RWPE1 (cell line): ENCODE measurements at regions not wholly inside any gene's neighbourhood (a gene's known extent, or its start where the extent isn't known, plus 50 kb on each side); places are given as distances from the start of the nearest gene placed in this dataset.

Experiments used
- CTCF ChIA-PET: fragments of 350-600 bp; sonication (Branson Sonifier 250); formaldehyde crosslinking; extraction: SDS; loops from one replicate; lab custom pipeline; 2021; lab: Yijun Ruan, JAX
- POLR2A ChIA-PET: fragments of 400-600 bp; formaldehyde crosslinking; extraction: SDS; loops from one replicate; lab custom pipeline; 2020; ENCODE audit warnings: antibody characterized with exemption; ENCODE audit not compliant: low non-redundant PET; lab: Yijun Ruan, JAX
- DNase-seq: peaks from one replicate; pipeline ENCODE4 v3.0.0; 2012; ENCODE audit warnings: low spot score
- H3K27ac ChIP-seq: fragments of 450-650 bp; 2 replicates; pipeline ENCODE4 v1.5.1; 2017
- TF ChIP-seq, protein P1 (sequence below): fragments of 450-650 bp; conservative IDR thresholded peaks from 2 replicates; pipeline ENCODE4 v1.5.1; 2017; ENCODE audit warnings: low read depth, mild to moderate bottlenecking

DNA sequence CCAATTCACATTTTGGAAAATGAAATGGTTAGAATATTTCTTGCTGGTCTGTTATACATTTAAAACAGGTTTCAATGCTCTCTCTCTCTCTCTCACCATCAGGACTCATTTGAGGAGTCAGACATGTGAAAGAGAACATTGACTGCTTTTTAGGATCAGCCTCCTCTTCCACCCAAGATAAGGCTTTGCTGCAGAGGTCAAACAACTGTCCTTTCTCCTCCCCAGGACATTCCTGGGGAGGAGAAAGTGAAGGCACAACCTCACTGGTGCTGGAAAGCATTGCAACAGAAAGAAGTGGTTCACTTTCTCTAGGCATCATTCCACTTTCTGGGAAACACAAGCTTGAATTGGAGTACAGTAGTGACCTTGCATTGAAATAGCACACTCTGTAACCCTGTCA is 409.1 kb upstream of the NR2F2 start:
- POLR2A ChIA-PET, result no interaction called here

DNA sequence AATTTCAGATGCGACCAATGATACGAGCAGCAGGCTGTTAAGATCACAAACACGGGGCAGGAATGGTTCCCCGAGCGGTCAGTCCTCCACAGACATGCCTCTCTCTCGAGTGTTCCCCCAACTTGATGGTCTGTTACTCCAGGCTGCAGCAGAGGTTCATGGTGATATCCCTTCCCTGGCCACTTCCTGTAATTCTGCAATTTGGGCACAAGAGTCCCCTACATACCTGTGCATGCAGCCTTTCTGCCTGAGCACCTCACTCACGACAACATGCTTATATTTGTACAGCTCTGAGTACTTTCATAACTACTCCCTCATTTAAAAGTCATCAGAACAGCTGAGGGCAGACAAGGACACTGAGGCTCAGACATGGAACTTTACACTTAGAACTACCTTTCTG is 408.1 kb upstream of the NR2F2 start:
- ChIA-PET POLR2A (no interaction called here), CTCF (interaction anchor here (0.5 to 0.7 kb wide), 3 partner anchors 244 to 430 kb away, joined by 3 to 4 read pairs (median 3); no protein-coding TSS in a partner anchor)
- peak; percentile 3 for DNase-seq
- H3K27ac ChIP-seq, result no peak overlapping the region
- TF ChIP-seq, protein P1, sequence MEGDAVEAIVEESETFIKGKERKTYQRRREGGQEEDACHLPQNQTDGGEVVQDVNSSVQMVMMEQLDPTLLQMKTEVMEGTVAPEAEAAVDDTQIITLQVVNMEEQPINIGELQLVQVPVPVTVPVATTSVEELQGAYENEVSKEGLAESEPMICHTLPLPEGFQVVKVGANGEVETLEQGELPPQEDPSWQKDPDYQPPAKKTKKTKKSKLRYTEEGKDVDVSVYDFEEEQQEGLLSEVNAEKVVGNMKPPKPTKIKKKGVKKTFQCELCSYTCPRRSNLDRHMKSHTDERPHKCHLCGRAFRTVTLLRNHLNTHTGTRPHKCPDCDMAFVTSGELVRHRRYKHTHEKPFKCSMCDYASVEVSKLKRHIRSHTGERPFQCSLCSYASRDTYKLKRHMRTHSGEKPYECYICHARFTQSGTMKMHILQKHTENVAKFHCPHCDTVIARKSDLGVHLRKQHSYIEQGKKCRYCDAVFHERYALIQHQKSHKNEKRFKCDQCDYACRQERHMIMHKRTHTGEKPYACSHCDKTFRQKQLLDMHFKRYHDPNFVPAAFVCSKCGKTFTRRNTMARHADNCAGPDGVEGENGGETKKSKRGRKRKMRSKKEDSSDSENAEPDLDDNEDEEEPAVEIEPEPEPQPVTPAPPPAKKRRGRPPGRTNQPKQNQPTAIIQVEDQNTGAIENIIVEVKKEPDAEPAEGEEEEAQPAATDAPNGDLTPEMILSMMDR, result no peak

More for the DNA sequence above, 409.1 kb upstream of the NR2F2 start:
- CTCF ChIA-PET, result interaction anchor here (0.6 kb wide), 2 partner anchors 10 to 591 kb away, joined by 3 to 9 read pairs; no protein-coding TSS in a partner anchor
- no peak for DNase-seq
- H3K27ac ChIP-seq, result no peak overlapping the region
- TF ChIP-seq, protein P1, result no peak

DNA sequence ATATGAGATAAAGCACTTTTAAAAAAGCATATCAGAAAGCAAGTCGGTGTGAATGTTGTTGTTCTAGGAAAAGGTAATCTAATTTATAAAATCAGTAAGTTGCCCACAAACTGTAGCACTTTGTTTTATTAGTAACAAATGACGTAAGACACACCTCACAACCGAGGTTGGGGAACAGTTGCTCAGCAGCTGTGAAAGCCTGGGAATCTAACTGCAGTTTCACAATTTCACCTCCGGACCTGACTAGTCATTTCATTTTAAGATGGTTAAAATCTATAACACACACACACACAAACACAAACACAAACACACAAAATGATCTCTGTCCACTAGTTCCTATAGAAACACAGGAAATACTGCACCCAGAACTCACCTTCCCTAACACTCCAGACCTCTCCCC is 406.7 kb upstream of the NR2F2 start:
- no peak for DNase-seq
- H3K27ac ChIP-seq, result no peak overlapping the region
- TF ChIP-seq, protein P1, result no peak
- ChIA-PET POLR2A (no interaction called here), CTCF (no interaction called here)

DNA sequence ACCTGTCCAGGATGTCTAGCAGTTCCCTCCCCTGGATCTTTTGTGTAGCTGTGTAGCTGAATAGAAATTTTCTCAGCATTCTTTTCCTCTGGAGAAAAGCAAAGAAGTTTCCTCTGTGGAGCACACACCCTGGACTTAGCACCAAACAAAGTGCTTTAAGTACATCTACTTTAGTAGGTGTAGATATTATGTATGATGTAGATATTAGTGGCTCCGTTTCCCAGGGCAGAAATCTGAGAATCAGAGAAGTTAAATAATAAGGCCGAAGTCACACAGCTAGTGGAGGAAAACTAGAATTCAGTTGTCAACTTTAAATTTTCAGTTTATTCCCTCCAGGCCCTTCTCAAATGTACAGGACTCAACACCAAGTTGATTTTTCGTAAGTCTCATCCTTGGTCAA is 401.7 kb upstream of the NR2F2 start:
- ChIA-PET POLR2A (no interaction called here), CTCF (no interaction called here)
- DNase-seq, result no peak
- H3K27ac ChIP-seq, result no peak overlapping the region
- TF ChIP-seq, protein P1, result no peak

DNA sequence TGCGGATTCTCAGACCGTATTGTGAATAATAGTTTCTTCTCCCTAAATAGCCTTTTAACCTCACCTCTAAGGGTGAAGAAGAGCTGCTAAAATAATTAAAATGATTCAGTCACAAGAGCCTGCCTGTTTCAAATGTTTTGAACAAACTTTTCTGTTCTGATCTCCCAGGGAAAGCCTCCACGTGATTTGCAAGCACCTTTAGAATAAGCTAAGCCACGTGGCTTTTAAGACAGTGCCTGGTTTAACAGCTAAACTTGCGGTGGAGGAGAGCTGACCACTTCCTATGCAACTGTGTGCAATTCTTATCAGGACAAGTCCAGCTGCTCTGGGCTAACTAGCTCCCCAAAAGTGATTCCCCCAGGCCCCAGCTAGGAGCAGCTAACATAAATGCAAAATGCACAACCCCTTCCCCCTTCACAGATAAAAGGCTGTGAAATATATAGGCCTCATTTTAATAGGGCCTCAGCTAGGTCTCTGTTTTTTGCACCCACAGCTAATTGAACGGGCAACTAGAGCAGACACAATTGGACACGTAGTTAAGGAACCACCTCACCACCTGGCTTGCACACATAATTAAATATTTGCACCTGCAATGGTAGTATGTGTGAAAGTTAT is 401.2 kb upstream of the NR2F2 start:
- CTCF ChIA-PET, result no interaction called here
- H3K27ac ChIP-seq, result no peak overlapping the region
- POLR2A ChIA-PET, result no interaction called here
- TF ChIP-seq, protein P1, result no peak
- no peak for DNase-seq

DNA sequence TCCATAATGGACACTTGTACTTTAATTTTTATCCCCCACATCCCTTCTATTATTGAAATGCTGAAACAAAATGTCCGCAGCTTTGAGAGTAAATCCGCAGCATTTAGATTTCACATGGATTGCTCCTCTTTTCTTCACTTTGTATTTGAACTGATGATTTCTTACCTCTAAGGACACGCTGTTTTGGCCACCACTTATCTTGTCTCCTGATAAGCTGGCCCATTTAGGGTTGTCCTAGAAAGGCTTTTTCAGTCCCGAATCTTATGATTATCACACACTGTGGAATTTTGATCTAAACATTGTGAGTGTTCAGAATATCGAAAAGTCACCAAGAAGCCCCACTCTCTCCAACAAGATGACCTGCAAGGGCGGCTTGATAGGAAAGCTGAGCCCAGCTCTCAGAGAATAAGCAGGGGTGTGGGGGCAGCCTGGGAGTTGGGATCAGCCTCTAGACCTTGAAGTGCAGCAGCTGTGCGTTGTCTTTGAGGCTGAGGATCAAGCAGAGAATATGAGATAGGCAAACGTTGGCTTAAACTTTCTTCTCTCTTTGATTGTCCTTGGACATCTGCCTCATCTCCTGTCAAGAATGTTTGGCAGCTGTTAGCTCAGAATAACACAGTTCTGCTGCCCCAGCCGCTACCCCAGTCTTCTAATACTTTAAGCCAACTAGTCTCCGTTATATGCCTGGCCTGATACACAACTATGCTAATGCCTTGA is 399.7 kb upstream of the NR2F2 start:
- CTCF ChIA-PET, result no interaction called here
- POLR2A ChIA-PET, result no interaction called here
- no peak for DNase-seq
- TF ChIP-seq, protein P1, result no peak
- H3K27ac ChIP-seq, result no peak overlapping the region
